Testis (tissue), 2 donors: ENCODE measurements at regions not wholly inside any gene's neighbourhood (a gene's known extent, or its start where the extent isn't known, plus 50 kb on each side); places are given as distances from the start of the nearest gene placed in this dataset.

Experiments
- POLR2A ChIP-seq: fragments of 450-650 bp; IDR thresholded peaks from one replicate; pipeline ENCODE4 v1.6.1; 2017; ENCODE audit warnings: antibody characterized with exemption, mild to moderate bottlenecking, moderate library complexity
- TF ChIP-seq, protein P1 (sequence below), 3 experiments: fragments of 450-650 bp in 2 of 3; fragments of 200-600 bp in 1 of 3; sonication (generic) in 1 of 3; IDR thresholded peaks; one replicate each; pipeline ENCODE4 v1.5.1; 2016 to 2019; ENCODE audit warnings: antibody characterized with exemption in 3 of 3, mild to moderate bottlenecking in 2 of 3, moderate library complexity in 1 of 3

DNA sequence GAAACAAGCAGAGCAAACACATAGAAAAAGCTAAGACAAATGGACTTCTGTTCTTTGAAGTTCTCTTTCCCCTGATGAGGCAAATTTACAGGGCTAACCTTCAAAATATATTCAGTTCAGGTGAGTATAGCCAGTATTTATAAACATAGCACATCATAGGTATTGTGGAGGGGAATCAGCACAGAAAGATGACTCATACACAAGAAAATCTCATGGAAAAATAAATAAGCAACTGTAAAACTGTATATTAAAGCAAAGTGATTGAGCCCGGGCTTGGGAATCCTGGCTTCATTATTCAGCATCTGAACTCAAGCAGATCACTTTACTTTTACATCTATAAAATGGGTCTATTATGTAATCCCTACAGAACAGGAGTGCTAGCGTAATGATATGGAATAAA lies 173.5 kb upstream of the PAPPA start:
- TF ChIP-seq, protein P1, sequence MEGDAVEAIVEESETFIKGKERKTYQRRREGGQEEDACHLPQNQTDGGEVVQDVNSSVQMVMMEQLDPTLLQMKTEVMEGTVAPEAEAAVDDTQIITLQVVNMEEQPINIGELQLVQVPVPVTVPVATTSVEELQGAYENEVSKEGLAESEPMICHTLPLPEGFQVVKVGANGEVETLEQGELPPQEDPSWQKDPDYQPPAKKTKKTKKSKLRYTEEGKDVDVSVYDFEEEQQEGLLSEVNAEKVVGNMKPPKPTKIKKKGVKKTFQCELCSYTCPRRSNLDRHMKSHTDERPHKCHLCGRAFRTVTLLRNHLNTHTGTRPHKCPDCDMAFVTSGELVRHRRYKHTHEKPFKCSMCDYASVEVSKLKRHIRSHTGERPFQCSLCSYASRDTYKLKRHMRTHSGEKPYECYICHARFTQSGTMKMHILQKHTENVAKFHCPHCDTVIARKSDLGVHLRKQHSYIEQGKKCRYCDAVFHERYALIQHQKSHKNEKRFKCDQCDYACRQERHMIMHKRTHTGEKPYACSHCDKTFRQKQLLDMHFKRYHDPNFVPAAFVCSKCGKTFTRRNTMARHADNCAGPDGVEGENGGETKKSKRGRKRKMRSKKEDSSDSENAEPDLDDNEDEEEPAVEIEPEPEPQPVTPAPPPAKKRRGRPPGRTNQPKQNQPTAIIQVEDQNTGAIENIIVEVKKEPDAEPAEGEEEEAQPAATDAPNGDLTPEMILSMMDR (IDR thresholded peaks at IDR 0.05) = no peak
- no peak for TF ChIP-seq POLR2A
